Left lung (tissue), 4 donors: ENCODE measurements at regions not wholly inside any gene's neighbourhood (a gene's known extent, or its start where the extent isn't known, plus 50 kb on each side); places are given as distances from the start of the nearest gene placed in this dataset.
"Not testable (repeated sequence)": the region's sequence is repeated elsewhere in the genome, so short reads cannot be mapped to it uniquely, and the experiment has no call there.

Experiments used
- ATAC-seq: fragments of 200-7000 bp; cut with Tn5 transposase; one replicate; pipeline ENCODE4 v1.9.1; 2020; ENCODE audit warnings: moderate library complexity
- DNase-seq, 4 donors: peaks; one replicate each; pipeline ENCODE4 v3.0.0-alpha.2; 2013 to 2020
- H3K27ac ChIP-seq, 2 donors: fragments of 200-600 bp; sonication (generic) in 1 of 2; one replicate each; pipeline versions ENCODE4 v1.5.0 to v1.8.0; 2020 to 2021
- H3K27me3 ChIP-seq, 2 donors: fragments of 200-600 bp; sonication (generic) in 1 of 2; one replicate each; pipeline versions ENCODE4 v1.5.0 to v1.8.0; 2020 to 2021
- H3K36me3 ChIP-seq, 2 donors: fragments of 200-600 bp; sonication (generic) in 1 of 2; one replicate each; pipeline versions ENCODE4 v1.5.0 to v1.8.0; 2020 to 2021
- H3K4me1 ChIP-seq, 2 donors: fragments of 200-600 bp; one replicate each; pipeline ENCODE4 v1.8.0; 2021
- H3K4me3 ChIP-seq, 2 donors: fragments of 200-600 bp; sonication (generic) in 1 of 2; one replicate each; pipeline versions ENCODE4 v1.5.0 to v1.8.0; 2020 to 2021; ENCODE audit warnings: mild to moderate bottlenecking in 1 of 2
- H3K9me3 ChIP-seq, 2 donors: fragments of 200-600 bp; sonication (generic) in 1 of 2; one replicate each; pipeline versions ENCODE4 v1.5.0 to v1.8.0; 2020 to 2021
- intact Hi-C, 2 donors: fragments of 100-400 bp; cut with DNase I; formaldehyde crosslinking; loops; one replicate each; pipeline versions ENCODE4 v1.11.2 to v1.14.2; 2022
- TF ChIP-seq, protein P1 (sequence below), 2 donors: fragments of 200-600 bp; sonication (generic) in 1 of 2; IDR thresholded peaks; one replicate each; pipeline versions ENCODE4 v1.5.0 to v1.8.0; 2021; ENCODE audit warnings: antibody characterized with exemption in 2 of 2
- donor health status: DM: no; HTN: yes; CAD: no.
- donor health status: DM: no; HTN: no; CAD: no.

- Histone ChIP-seq H3K36me3 (no peaks in the 10 kb centered on the region), H3K27me3 (no peaks in the 10 kb centered on the region), H3K27ac (no peak overlapping the region), H3K4me1 (no peaks in the 10 kb centered on the region), H3K4me3 (no peak overlapping the region), H3K9me3 (peaks cover 0 to 4% of the 10 kb centered on the region in 2 donors)
- intact Hi-C loops = no loop called here
- TF ChIP-seq, protein P1, sequence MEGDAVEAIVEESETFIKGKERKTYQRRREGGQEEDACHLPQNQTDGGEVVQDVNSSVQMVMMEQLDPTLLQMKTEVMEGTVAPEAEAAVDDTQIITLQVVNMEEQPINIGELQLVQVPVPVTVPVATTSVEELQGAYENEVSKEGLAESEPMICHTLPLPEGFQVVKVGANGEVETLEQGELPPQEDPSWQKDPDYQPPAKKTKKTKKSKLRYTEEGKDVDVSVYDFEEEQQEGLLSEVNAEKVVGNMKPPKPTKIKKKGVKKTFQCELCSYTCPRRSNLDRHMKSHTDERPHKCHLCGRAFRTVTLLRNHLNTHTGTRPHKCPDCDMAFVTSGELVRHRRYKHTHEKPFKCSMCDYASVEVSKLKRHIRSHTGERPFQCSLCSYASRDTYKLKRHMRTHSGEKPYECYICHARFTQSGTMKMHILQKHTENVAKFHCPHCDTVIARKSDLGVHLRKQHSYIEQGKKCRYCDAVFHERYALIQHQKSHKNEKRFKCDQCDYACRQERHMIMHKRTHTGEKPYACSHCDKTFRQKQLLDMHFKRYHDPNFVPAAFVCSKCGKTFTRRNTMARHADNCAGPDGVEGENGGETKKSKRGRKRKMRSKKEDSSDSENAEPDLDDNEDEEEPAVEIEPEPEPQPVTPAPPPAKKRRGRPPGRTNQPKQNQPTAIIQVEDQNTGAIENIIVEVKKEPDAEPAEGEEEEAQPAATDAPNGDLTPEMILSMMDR (IDR thresholded peaks at IDR 0.05) = no peak
- no peak for ATAC-seq
- no peak for DNase-seq
These were observed 310.5 kb upstream of the TRPM3 start for GRCh38 chr9:71431931-71432330.

DNA sequence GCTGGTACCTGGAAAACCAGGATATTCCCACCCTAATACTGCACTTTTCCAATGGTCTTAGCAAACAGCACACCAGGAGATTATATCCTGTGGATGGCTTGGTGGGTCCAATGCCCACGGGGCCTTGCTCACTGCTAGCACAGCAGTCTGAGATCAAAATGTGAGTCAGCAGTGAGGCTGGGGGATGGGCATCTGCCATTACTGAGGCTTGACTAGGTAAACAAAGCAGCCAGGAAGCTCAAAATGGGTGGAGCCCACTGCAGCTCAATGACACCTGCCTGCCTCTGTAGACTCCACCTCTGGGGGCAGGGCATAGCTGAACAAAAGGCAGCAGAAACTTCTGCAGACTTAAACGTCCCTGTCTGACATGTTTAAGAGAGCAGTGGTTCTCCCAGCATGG is 285.9 kb upstream of the TRPM3 start:
- H3K27me3 ChIP-seq, H3K9me3 ChIP-seq, H3K36me3 ChIP-seq, DNase-seq, H3K27ac ChIP-seq, intact Hi-C loops, H3K4me3 ChIP-seq, ATAC-seq, H3K4me1 ChIP-seq: not testable (repeated sequence)

GRCh38 chr9:71403106-71403505 is 281.7 kb upstream of the TRPM3 start:
- no peak for ATAC-seq

DNA sequence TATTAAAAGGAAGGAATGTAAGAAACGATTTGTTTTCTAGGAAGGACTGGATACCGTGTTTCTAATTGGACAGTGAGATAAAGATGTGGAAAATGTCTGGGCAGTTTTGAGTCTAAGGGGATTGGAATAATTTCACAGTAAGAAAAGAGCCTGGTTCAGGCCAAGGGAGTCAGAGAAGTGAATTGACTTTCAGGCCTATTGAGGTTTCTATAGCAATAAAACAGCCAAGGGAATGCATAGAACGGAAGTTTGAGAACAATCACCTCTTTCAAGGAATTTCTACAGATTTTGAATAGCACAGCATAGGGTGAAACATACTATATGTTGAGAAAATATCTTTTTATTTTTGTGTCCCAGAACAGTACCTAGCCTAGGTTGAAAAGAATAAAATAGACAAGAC is 271.6 kb upstream of the TRPM3 start:
- intact Hi-C loops = no loop called here
- Histone ChIP-seq H3K4me3 (no peak overlapping the region), H3K27me3 (peaks cover 0 to 3% of the 10 kb centered on the region in 2 donors), H3K36me3 (no peaks in the 10 kb centered on the region), H3K4me1 (no peaks in the 10 kb centered on the region), H3K27ac (no peak overlapping the region), H3K9me3 (no peaks in the 10 kb centered on the region)
- no peak for DNase-seq
- ATAC-seq = no peak
- TF ChIP-seq, protein P1 (IDR thresholded peaks at IDR 0.05) = no peak

More at GRCh38 chr9:71403106-71403505, 281.7 kb upstream of the TRPM3 start:
- Histone ChIP-seq H3K36me3 (no peaks in the 10 kb centered on the region), H3K27ac (no peak overlapping the region), H3K27me3 (no peaks in the 10 kb centered on the region), H3K4me1 (no peaks in the 10 kb centered on the region), H3K9me3 (no peaks in the 10 kb centered on the region), H3K4me3 (no peak overlapping the region)
- DNase-seq = no peak
- intact Hi-C loops = no loop called here
- TF ChIP-seq, protein P1 (IDR thresholded peaks at IDR 0.05) = no peak

GRCh38 chr9:71384343-71384742 is 262.9 kb upstream of the TRPM3 start:
- intact Hi-C loops = no loop called here
- Histone ChIP-seq H3K27ac (no peak overlapping the region), H3K4me1 (no peaks in the 10 kb centered on the region), H3K4me3 (no peak overlapping the region), H3K36me3 (no peaks in the 10 kb centered on the region), H3K27me3 (no peaks in the 10 kb centered on the region), H3K9me3 (no peaks in the 10 kb centered on the region)
- ATAC-seq = no peak
- DNase-seq = no peak
- TF ChIP-seq, protein P1 (IDR thresholded peaks at IDR 0.05) = no peak

- Histone ChIP-seq H3K4me1 (no peaks in the 10 kb centered on the region), H3K4me3 (no peak overlapping the region), H3K36me3 (no peaks in the 10 kb centered on the region), H3K9me3 (no peaks in the 10 kb centered on the region), H3K27ac (no peak overlapping the region), H3K27me3 (no peaks in the 10 kb centered on the region)
- ATAC-seq = no peak
- intact Hi-C loops = no loop called here
- no peak for DNase-seq
- TF ChIP-seq, protein P1 (IDR thresholded peaks at IDR 0.05) = no peak
These were observed 262.0 kb upstream of the TRPM3 start for GRCh38 chr9:71383308-71383940.
